ENCODE measurements at regions not wholly inside any gene's neighbourhood (a gene's known extent, or its start where the extent isn't known, plus 50 kb on each side); places are given as distances from the start of the nearest gene placed in this dataset.

DNA sequence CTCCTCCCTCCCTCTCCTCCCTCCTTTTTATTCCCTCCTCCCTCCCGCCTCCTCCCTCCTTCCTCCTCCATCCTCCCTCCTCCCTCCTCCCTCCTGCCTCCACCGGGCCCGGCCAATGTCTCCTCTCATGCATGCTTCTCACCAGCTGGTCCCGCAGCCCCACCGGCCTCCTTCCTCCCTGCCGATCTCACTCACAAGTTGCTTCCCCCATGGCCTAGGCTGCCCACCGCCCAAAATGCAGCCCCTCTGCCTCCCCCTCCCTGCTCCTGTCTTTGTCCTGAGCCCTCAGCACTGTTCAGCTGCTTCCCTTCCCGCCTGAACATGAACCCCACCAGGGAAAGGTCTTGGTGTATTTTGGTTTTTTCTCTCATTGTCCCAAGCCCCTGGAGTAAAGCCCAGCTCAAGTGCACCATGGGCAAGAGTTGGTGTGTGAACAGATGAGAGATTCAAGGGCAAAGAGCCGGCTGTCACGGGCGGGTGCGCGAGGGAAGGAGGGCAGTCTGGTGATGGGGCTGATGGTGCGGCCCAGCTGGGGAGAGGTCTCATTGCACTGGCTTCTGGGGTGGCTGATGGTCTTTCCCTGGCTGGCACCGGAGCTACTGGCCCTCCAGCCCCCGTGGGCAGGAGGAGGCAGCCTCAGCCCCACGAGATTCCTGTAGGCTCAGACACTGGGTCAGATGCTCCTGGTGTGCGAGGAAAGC, 117.6 kb downstream of the TWIST2 start:
- TF ChIP-seq FOXK2 (IDR thresholded peaks at IDR 0.05) (no peak), L3MBTL2 (conservative IDR thresholded peaks at IDR 0.05) (no peak), NFRKB (IDR thresholded peaks at IDR 0.05) (no peak), BHLHE40 (IDR thresholded peaks at IDR 0.05; ENCODE audit: borderline replicate concordance) (no peak), SP1 (IDR thresholded peaks at IDR 0.05) (no peak), ZNF384 (IDR thresholded peaks at IDR 0.05) (no peak), FOXM1 (IDR thresholded peaks at IDR 0.05; ENCODE audit: borderline replicate concordance) (no peak), SUZ12 (IDR thresholded peaks at IDR 0.05) (no peak)

All from HEK293T (cell line).